CD4-positive, alpha-beta T cell (primary cell): ENCODE measurements at regions not wholly inside any gene's neighbourhood (a gene's known extent, or its start where the extent isn't known, plus 50 kb on each side); places are given as distances from the start of the nearest gene placed in this dataset.

Experiments
- ATAC-seq: fragments of 200-7000 bp; cut with Tn5 transposase; one replicate; pipeline ENCODE4 v1.10.0; 2022; ENCODE audit warnings: mild to moderate bottlenecking; ENCODE audit not compliant: poor library complexity
- CTCF ChIA-PET: fragments of 350-600 bp; sonication (Branson Sonifier 250); formaldehyde crosslinking; loops from one replicate; lab custom pipeline; 2021; ENCODE audit warnings: antibody characterized with exemption, inconsistent platforms; lab: Charles Lee
- POLR2A ChIA-PET: fragments of 350-600 bp; sonication (Branson Sonifier 250); formaldehyde crosslinking; loops from one replicate; lab custom pipeline; 2021; ENCODE audit warnings: antibody characterized with exemption, inconsistent platforms; lab: Charles Lee
- DNase-seq, 14 experiments: peaks; one replicate each; pipeline ENCODE4 v3.0.0-alpha.2; 2013 to 2020; ENCODE audit warnings: mixed read lengths in 2 of 14
- H3K27ac ChIP-seq, 2 donors: one replicate each; pipeline versions ENCODE4 v1.5.1 to v1.7.0; 2013; ENCODE audit warnings: low read length in 2 of 2, low read depth in 1 of 2, mild to moderate bottlenecking in 1 of 2
- H3K27me3 ChIP-seq, 2 experiments: 1 replicate in 1 of 2; 2 replicates in 1 of 2; pipeline versions ENCODE4 v1.6.1 to v1.7.0; 2013; ENCODE audit warnings: low read length in 2 of 2, control low read depth in 1 of 2, mild to moderate bottlenecking in 1 of 2, moderate library complexity in 1 of 2; ENCODE audit not compliant: insufficient read depth in 2 of 2, control insufficient read depth in 1 of 2
- H3K36me3 ChIP-seq: one replicate; pipeline ENCODE4 v1.6.1; 2013; ENCODE audit warnings: low read length, control low read depth; ENCODE audit not compliant: insufficient read depth
- H3K4me1 ChIP-seq: one replicate; pipeline ENCODE4 v1.6.1; 2013; ENCODE audit warnings: low read length, control low read depth; ENCODE audit not compliant: insufficient read depth
- H3K4me3 ChIP-seq: one replicate; pipeline ENCODE4 v1.5.1; 2013; ENCODE audit warnings: mild to moderate bottlenecking, low read length, moderate library complexity
- H3K9me3 ChIP-seq, 2 experiments: 1 replicate in 1 of 2; 2 replicates in 1 of 2; pipeline versions ENCODE4 v1.6.1 to v1.7.0; 2013; ENCODE audit warnings: low read length in 2 of 2, mild to moderate bottlenecking in 2 of 2, control low read depth in 1 of 2, moderate library complexity in 1 of 2; ENCODE audit not compliant: control insufficient read depth in 1 of 2, insufficient read depth in 1 of 2
- H3K27ac Mint-ChIP-seq: one replicate; pipeline ENCODE4 v1.8.0; 2020; ENCODE audit warnings: mixed read lengths
- H3K27me3 Mint-ChIP-seq: one replicate; pipeline ENCODE4 v1.8.0; 2021; ENCODE audit warnings: mixed read lengths
- H3K36me3 Mint-ChIP-seq: one replicate; pipeline ENCODE4 v1.8.0; 2021; ENCODE audit warnings: low read depth, mixed read lengths
- H3K4me1 Mint-ChIP-seq: one replicate; pipeline ENCODE4 v1.8.0; 2021; ENCODE audit warnings: low read depth, mixed read lengths
- H3K4me3 Mint-ChIP-seq: one replicate; pipeline ENCODE4 v1.8.0; 2020; ENCODE audit warnings: mild to moderate bottlenecking, mixed read lengths
- H3K9me3 Mint-ChIP-seq: one replicate; pipeline ENCODE4 v1.8.0; 2020; ENCODE audit warnings: mixed read lengths
- intact Hi-C, 2 experiments: fragments of 100-400 bp; cut with DNase I in 1 of 2; cut with micrococcal nuclease in 1 of 2; formaldehyde crosslinking; loops; one replicate each; pipeline versions ENCODE4 v1.15.1 to v1.9.0; 2023 to 2025; cut with DNase I, micrococcal nuclease
- TF ChIP-seq, protein P1 (sequence below): fragments of 200-600 bp; IDR thresholded peaks from one replicate; pipeline ENCODE4 v1.8.0; 2022; ENCODE audit warnings: antibody characterized with exemption, mild to moderate bottlenecking

DNA sequence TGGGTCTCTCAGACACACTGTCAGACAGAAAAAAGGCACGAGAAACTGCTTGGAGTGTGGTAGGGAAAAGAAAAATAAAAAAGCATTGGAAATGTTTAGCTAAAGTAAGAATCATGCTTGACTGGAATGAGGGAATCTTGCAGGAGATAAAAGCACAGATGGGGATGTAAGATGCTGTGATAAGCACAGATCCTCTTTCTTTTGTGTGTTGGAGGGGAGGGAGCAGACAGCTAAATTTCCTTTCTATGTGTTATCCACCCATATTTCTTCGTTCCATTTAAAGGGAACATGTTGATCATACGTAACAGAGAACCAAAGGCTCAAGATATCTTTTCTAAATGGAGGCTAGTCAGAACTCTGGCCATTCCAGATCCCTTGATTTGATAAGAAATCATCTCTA is 614.0 kb upstream of the LCORL start:
- CTCF ChIA-PET, result no interaction called here
- POLR2A ChIA-PET, result no interaction called here
- no peaks in the 10 kb centered on the region for H3K9me3 Mint-ChIP-seq
- Histone ChIP-seq H3K27me3 (peaks cover 0 to 2% of the 10 kb centered on the region in 2 experiments), H3K27ac (no peak overlapping the region), H3K4me1 (no peaks in the 10 kb centered on the region), H3K9me3 (peaks cover 0 to 5% of the 10 kb centered on the region in 2 experiments), H3K4me3 (no peak overlapping the region), H3K36me3 (no peaks in the 10 kb centered on the region)
- no peak overlapping the region for H3K27ac Mint-ChIP-seq
- ATAC-seq (no peak), DNase-seq (no peak)
- TF ChIP-seq, protein P1, sequence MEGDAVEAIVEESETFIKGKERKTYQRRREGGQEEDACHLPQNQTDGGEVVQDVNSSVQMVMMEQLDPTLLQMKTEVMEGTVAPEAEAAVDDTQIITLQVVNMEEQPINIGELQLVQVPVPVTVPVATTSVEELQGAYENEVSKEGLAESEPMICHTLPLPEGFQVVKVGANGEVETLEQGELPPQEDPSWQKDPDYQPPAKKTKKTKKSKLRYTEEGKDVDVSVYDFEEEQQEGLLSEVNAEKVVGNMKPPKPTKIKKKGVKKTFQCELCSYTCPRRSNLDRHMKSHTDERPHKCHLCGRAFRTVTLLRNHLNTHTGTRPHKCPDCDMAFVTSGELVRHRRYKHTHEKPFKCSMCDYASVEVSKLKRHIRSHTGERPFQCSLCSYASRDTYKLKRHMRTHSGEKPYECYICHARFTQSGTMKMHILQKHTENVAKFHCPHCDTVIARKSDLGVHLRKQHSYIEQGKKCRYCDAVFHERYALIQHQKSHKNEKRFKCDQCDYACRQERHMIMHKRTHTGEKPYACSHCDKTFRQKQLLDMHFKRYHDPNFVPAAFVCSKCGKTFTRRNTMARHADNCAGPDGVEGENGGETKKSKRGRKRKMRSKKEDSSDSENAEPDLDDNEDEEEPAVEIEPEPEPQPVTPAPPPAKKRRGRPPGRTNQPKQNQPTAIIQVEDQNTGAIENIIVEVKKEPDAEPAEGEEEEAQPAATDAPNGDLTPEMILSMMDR, result no peak
- no peaks in the 10 kb centered on the region for H3K36me3 Mint-ChIP-seq
- no peaks in the 10 kb centered on the region for H3K4me1 Mint-ChIP-seq
- intact Hi-C loops, result no loop called here
- H3K27me3 Mint-ChIP-seq, result no peaks in the 10 kb centered on the region
- H3K4me3 Mint-ChIP-seq, result no peak overlapping the region

DNA sequence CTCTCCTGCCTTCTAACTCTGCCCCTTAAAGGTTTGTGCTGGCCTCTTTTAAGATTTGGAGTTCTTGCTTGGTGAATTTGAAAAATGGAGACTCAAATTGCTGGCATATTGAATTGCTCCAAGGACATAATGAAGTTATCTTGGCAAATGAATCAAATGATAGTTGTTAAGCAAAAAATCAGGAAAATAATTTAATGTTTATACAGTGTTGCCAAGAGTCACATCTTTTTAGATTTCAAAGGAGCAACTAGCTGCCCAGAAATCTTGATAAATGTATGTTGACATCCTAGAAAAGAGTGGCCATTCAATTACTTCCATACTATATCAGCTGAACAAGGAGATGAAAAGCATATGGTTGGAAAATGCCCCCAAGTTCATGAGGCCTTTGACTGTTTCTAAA is 610.0 kb upstream of the LCORL start:
- Histone ChIP-seq H3K4me1 (no peaks in the 10 kb centered on the region), H3K4me3 (no peak overlapping the region), H3K27me3 (peaks cover 0 to 2% of the 10 kb centered on the region in 2 experiments), H3K36me3 (no peaks in the 10 kb centered on the region), H3K9me3 (peaks cover 0 to 8% of the 10 kb centered on the region in 2 experiments), H3K27ac (no peak overlapping the region)
- ChIA-PET CTCF (no interaction called here), POLR2A (no interaction called here)
- no peak for ATAC-seq
- no peak overlapping the region for H3K4me3 Mint-ChIP-seq
- intact Hi-C loops, result no loop called here
- H3K27me3 Mint-ChIP-seq, result no peaks in the 10 kb centered on the region
- DNase-seq, result no peak
- TF ChIP-seq, protein P1, result no peak
- no peaks in the 10 kb centered on the region for H3K4me1 Mint-ChIP-seq
- no peaks in the 10 kb centered on the region for H3K9me3 Mint-ChIP-seq
- H3K36me3 Mint-ChIP-seq, result no peaks in the 10 kb centered on the region
- no peak overlapping the region for H3K27ac Mint-ChIP-seq

DNA sequence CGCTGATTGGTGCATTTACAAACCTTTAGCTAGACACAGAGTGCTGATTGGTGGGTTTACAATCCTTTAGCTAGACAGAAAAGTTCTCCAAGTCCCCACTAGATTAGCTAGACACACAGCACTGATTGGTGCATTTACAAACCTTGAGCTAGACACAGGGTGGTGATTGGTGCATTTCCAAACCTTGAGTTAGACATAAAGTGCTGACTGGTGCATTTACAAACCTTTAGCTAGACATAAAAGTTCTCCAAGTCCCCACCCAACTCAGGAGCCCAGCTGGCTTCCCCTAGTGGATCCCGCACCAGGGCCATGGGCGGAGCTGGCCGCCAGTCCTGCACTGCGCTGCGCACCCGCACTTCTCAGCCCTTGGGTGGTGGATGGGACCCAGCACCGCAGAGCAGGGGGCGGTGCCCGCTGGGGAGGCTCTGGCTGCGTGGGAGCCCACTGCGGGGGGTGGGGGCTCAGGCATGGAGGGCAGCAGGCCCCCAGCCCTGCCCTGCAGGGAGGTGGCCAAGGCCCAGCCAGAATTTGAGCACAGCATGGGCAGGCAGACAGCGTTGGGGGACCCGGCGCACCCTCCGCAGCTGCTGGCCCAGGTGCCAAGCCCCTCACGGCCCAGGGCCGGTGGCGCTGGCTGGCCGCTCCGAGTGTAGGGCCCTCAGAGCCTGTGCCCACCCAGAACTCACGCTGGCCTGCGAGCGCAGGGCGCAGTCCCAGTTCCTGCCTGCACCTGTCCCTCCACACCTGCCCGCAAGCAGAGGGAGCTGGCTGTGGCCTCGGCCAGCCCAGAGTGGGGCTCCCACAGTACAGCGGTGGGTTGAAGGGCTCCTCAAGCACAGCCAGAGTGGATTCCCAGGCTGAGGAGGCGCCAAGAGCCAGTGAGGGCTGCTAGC is 608.9 kb upstream of the LCORL start:
- ATAC-seq, result no peak

More for the DNA sequence above, 608.9 kb upstream of the LCORL start:
- H3K4me1 Mint-ChIP-seq, result no peaks in the 10 kb centered on the region
- no peak overlapping the region for H3K27ac Mint-ChIP-seq
- no peaks in the 10 kb centered on the region for H3K9me3 Mint-ChIP-seq
- TF ChIP-seq, protein P1, result no peak
- DNase-seq, result peak in 1 of 14 experiments; percentile 3
- H3K27me3 Mint-ChIP-seq, result no peaks in the 10 kb centered on the region
- Histone ChIP-seq H3K4me3 (no peak overlapping the region), H3K36me3 (no peaks in the 10 kb centered on the region), H3K4me1 (no peaks in the 10 kb centered on the region), H3K27me3 (peaks cover 0 to 2% of the 10 kb centered on the region in 2 experiments), H3K27ac (no peak overlapping the region), H3K9me3 (peaks cover 0 to 8% of the 10 kb centered on the region in 2 experiments)
- no peak overlapping the region for H3K4me3 Mint-ChIP-seq
- ChIA-PET POLR2A (no interaction called here), CTCF (no interaction called here)
- intact Hi-C loops, result no loop called here
- no peaks in the 10 kb centered on the region for H3K36me3 Mint-ChIP-seq
